ENCODE measurements at regions not wholly inside any gene's neighbourhood (a gene's known extent, or its start where the extent isn't known, plus 50 kb on each side); places are given as distances from the start of the nearest gene placed in this dataset.

DNA sequence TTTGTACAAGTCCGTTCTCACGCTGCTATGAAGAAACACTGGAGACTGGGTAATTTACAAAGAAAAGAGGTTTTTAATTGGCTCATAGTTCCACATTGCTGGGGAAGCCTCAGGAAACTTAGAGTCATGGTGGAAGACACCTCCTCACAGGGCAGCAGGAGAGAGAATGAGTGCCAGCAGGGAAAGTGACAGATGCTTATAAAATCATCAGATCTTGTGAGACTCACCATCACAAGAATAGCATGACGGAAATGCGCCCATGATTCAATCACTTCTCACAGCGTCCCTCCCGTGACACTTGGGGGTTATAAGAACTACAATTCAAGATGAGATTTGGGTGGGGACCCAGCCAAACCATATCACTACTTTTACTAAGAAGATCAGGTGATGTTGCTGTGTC lies 285.8 kb downstream of the TMX3 start:
- TF ChIP-seq, protein P1, sequence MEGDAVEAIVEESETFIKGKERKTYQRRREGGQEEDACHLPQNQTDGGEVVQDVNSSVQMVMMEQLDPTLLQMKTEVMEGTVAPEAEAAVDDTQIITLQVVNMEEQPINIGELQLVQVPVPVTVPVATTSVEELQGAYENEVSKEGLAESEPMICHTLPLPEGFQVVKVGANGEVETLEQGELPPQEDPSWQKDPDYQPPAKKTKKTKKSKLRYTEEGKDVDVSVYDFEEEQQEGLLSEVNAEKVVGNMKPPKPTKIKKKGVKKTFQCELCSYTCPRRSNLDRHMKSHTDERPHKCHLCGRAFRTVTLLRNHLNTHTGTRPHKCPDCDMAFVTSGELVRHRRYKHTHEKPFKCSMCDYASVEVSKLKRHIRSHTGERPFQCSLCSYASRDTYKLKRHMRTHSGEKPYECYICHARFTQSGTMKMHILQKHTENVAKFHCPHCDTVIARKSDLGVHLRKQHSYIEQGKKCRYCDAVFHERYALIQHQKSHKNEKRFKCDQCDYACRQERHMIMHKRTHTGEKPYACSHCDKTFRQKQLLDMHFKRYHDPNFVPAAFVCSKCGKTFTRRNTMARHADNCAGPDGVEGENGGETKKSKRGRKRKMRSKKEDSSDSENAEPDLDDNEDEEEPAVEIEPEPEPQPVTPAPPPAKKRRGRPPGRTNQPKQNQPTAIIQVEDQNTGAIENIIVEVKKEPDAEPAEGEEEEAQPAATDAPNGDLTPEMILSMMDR (IDR thresholded peaks at IDR 0.05; ENCODE audit: low read length) = no peak
- no peak for TF ChIP-seq EZH2 (IDR thresholded peaks at IDR 0.05; ENCODE audit: borderline replicate concordance, low read length)

Data from OCI-LY1 (cell line).